HFF-Myc (cell line): ENCODE measurements at regions not wholly inside any gene's neighbourhood (a gene's known extent, or its start where the extent isn't known, plus 50 kb on each side); places are given as distances from the start of the nearest gene placed in this dataset.

Source experiments
- DNase-seq: peaks from one replicate; pipeline ENCODE4 v3.0.0-alpha.2; 2011; ENCODE audit warnings: low read depth; ENCODE audit errors: extremely low read depth
- H3K4me3 ChIP-seq: replicated peaks from 2 replicates; pipeline ENCODE4 v1.5.1; 2011; ENCODE audit warnings: low read depth, mild to moderate bottlenecking, control low read depth, low read length
- TF ChIP-seq, protein P1 (sequence below): IDR thresholded peaks from 2 replicates; pipeline ENCODE4 v1.5.1; 2012; ENCODE audit warnings: mild to moderate bottlenecking, low read depth, low read length, control low read depth; ENCODE audit errors: missing control alignments

DNA sequence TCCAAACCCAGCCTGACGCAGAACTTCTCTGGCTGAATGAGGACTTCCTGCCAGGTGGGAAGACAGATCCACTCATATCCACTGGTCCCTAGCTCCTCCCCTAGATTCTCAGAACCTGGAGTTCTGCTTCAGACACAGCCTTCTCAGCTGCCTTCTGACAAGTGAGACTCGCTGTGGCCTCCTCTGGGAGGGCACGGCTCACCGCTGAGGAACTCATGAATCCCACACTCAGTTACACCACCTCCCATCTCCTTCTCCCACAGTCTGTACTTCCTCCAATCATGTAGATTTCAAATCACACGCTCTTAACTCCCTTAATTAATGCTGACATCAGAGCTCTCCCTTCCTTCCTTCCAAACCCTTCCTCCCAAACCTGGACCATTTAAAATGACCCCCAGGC, 86.4 kb upstream of the TMEM45B start:
- H3K4me3 ChIP-seq: no peak overlapping the region
- no peak for DNase-seq
- TF ChIP-seq, protein P1, sequence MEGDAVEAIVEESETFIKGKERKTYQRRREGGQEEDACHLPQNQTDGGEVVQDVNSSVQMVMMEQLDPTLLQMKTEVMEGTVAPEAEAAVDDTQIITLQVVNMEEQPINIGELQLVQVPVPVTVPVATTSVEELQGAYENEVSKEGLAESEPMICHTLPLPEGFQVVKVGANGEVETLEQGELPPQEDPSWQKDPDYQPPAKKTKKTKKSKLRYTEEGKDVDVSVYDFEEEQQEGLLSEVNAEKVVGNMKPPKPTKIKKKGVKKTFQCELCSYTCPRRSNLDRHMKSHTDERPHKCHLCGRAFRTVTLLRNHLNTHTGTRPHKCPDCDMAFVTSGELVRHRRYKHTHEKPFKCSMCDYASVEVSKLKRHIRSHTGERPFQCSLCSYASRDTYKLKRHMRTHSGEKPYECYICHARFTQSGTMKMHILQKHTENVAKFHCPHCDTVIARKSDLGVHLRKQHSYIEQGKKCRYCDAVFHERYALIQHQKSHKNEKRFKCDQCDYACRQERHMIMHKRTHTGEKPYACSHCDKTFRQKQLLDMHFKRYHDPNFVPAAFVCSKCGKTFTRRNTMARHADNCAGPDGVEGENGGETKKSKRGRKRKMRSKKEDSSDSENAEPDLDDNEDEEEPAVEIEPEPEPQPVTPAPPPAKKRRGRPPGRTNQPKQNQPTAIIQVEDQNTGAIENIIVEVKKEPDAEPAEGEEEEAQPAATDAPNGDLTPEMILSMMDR: no peak

- H3K4me3 ChIP-seq: no peak overlapping the region
- DNase-seq: no peak
- TF ChIP-seq, protein P1: no peak
Measured at GRCh38 chr11:129729823-129730222, 85.8 kb upstream of the TMEM45B start.

DNA sequence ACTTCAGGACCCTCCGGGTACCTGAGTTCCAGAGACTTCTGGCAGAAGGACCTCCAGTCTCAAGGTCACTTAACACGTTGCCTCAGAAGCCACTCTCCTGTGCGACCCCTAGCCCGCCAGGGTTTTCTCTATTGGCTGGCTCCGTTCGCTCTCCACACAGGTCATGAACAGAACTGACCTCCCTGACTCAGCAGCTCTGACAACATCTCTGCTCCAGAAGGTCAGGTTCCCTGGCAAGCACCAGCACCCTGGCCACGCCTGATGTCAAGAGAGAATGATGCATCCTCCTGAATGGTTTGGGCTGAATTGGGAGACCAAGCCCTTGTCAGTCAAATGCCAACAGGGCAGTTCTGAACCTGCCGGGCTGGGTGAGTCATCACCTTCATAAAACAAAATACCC, 84.3 kb upstream of the TMEM45B start:
- TF ChIP-seq, protein P1: no peak
- no peak for DNase-seq
- no peak overlapping the region for H3K4me3 ChIP-seq

GRCh38 chr11:129732941-129733340, 82.7 kb upstream of the TMEM45B start:
- TF ChIP-seq, protein P1: no peak
- no peak for DNase-seq

GRCh38 chr11:129733384-129733783, 82.3 kb upstream of the TMEM45B start:
- no peak overlapping the region for H3K4me3 ChIP-seq
- DNase-seq: no peak
- TF ChIP-seq, protein P1: no peak

More at GRCh38 chr11:129732941-129733340, 82.7 kb upstream of the TMEM45B start:
- H3K4me3 ChIP-seq: no peak overlapping the region

- no peak overlapping the region for H3K4me3 ChIP-seq
- TF ChIP-seq, protein P1: no peak
- no peak for DNase-seq
Measured at GRCh38 chr11:129733981-129734380, 81.7 kb upstream of the TMEM45B start.

DNA sequence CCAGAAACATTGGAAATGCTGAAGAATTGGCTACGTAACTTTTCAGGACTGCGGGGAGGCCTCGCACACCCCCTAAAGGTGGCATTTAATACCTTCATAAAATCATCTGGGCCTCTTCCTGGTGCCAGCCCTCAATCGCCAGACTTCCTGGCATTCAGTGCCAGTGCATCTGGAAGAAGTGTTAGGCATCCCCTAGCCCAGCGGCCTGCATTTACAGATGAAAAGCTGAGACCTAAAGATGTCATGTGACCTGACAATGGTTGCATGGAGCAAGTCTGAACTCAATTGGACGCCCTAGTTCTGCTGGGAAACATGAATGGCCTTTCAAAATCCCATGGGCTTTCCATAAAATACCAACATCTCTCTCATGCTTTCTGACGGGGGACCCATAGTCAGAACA, 81.0 kb upstream of the TMEM45B start:
- no peak overlapping the region for H3K4me3 ChIP-seq
- TF ChIP-seq, protein P1: no peak
- DNase-seq: no peak
